Esophagus mucosa (tissue), 1 donor: ENCODE measurements at regions not wholly inside any gene's neighbourhood (a gene's known extent, or its start where the extent isn't known, plus 50 kb on each side); places are given as distances from the start of the nearest gene placed in this dataset.

Experiments
- ATAC-seq: fragments of 200-7000 bp; cut with Tn5 transposase; one replicate; pipeline ENCODE4 v1.9.1; 2020
- donor health status: DM: yes; HTN: yes; CAD: no.

- no peak for ATAC-seq
Observed at GRCh38 chr18:45381282-45381681, 234.0 kb upstream of the SLC14A2 start.

- no peak for ATAC-seq
Observed at GRCh38 chr18:45383228-45383627, 232.0 kb upstream of the SLC14A2 start.

- peak; percentile 82 for ATAC-seq
Observed at GRCh38 chr18:45384137-45384961, 230.9 kb upstream of the SLC14A2 start.

GRCh38 chr18:45384962-45385315 lies 230.3 kb upstream of the SLC14A2 start:
- no peak for ATAC-seq

- no peak for ATAC-seq
Observed at GRCh38 chr18:45386041-45386655, 229.1 kb upstream of the SLC14A2 start.

- ATAC-seq: no peak
Observed at GRCh38 chr18:45387229-45387628, 228.0 kb upstream of the SLC14A2 start.

GRCh38 chr18:45398448-45398847 lies 216.8 kb upstream of the SLC14A2 start:
- peak; percentile 73 for ATAC-seq

GRCh38 chr18:45399146-45399545 lies 216.1 kb upstream of the SLC14A2 start:
- ATAC-seq: no peak

- ATAC-seq: no peak
Observed at GRCh38 chr18:45399643-45400042, 215.6 kb upstream of the SLC14A2 start.

- peak; percentile 94 for ATAC-seq
Observed at GRCh38 chr18:45402485-45403056, 212.7 kb upstream of the SLC14A2 start.

- ATAC-seq: peak; percentile 54
Observed at GRCh38 chr18:45403341-45404049, 211.8 kb upstream of the SLC14A2 start.

GRCh38 chr18:45408218-45408617 lies 207.1 kb upstream of the SLC14A2 start:
- peak; percentile 47 for ATAC-seq

GRCh38 chr18:45409971-45410370 lies 205.3 kb upstream of the SLC14A2 start:
- no peak for ATAC-seq

GRCh38 chr18:45412577-45412976 lies 202.7 kb upstream of the SLC14A2 start:
- ATAC-seq: peak; percentile 57

- no peak for ATAC-seq
Observed at GRCh38 chr18:45413180-45413836, 202.0 kb upstream of the SLC14A2 start.

- no peak for ATAC-seq
Observed at GRCh38 chr18:45415614-45416013, 199.7 kb upstream of the SLC14A2 start.

- no peak for ATAC-seq
Observed at GRCh38 chr18:45416168-45416567, 199.1 kb upstream of the SLC14A2 start.

GRCh38 chr18:45417392-45417791 lies 197.9 kb upstream of the SLC14A2 start:
- no peak for ATAC-seq

- ATAC-seq: no peak
Observed at GRCh38 chr18:45423659-45424058, 191.6 kb upstream of the SLC14A2 start.

GRCh38 chr18:45430041-45430440 lies 185.2 kb upstream of the SLC14A2 start:
- ATAC-seq: no peak

GRCh38 chr18:45435810-45436209 lies 179.5 kb upstream of the SLC14A2 start:
- no peak for ATAC-seq

GRCh38 chr18:45437366-45437765 lies 177.9 kb upstream of the SLC14A2 start:
- ATAC-seq: no peak
